CD4-positive, alpha-beta T cell treated with Interleukin-1 beta for 1 hour (primary cell): ENCODE measurements at regions not wholly inside any gene's neighbourhood (a gene's known extent, or its start where the extent isn't known, plus 50 kb on each side); places are given as distances from the start of the nearest gene placed in this dataset.

ENCODE experiments used
- DNase-seq, 2 donors: peaks; one replicate each; pipeline ENCODE4 v3.0.0-alpha.2; 2020 to 2022

GRCh38 chr2:125070726-125071505, 1045.8 kb downstream of the CNTNAP5 start:
- DNase-seq: no peak

GRCh38 chr2:125073440-125073839, 1048.4 kb downstream of the CNTNAP5 start:
- no peak for DNase-seq

- no peak for DNase-seq
Measured at GRCh38 chr2:125085904-125086303, 1060.8 kb downstream of the CNTNAP5 start.

- no peak for DNase-seq
Measured at GRCh38 chr2:125086313-125087184, 1061.5 kb downstream of the CNTNAP5 start.

- no peak for DNase-seq
Measured at GRCh38 chr2:125092276-125093009, 1067.4 kb downstream of the CNTNAP5 start.

GRCh38 chr2:125095826-125096225, 1070.7 kb downstream of the CNTNAP5 start:
- DNase-seq: no peak

GRCh38 chr2:125106710-125107109, 1081.6 kb downstream of the CNTNAP5 start:
- DNase-seq: no peak

- DNase-seq: no peak
Measured at GRCh38 chr2:125107446-125107845, 1082.4 kb downstream of the CNTNAP5 start.

- DNase-seq: no peak
Measured at GRCh38 chr2:125108251-125108650, 1083.2 kb downstream of the CNTNAP5 start.

- DNase-seq: no peak
Measured at GRCh38 chr2:125125902-125126301, 1100.8 kb downstream of the CNTNAP5 start.

GRCh38 chr2:125160947-125161346, 1135.9 kb downstream of the CNTNAP5 start:
- DNase-seq: no peak

GRCh38 chr2:125167152-125167551, 1142.1 kb downstream of the CNTNAP5 start:
- DNase-seq: no peak

- DNase-seq: no peak
Measured at GRCh38 chr2:125167820-125168219, 1142.7 kb downstream of the CNTNAP5 start.

GRCh38 chr2:125168442-125168841, 1143.4 kb downstream of the CNTNAP5 start:
- no peak for DNase-seq

- no peak for DNase-seq
Measured at GRCh38 chr2:125169022-125169763, 1144.1 kb downstream of the CNTNAP5 start.

GRCh38 chr2:125169764-125170146, 1144.7 kb downstream of the CNTNAP5 start:
- DNase-seq: no peak

GRCh38 chr2:125172181-125172580, 1147.1 kb downstream of the CNTNAP5 start:
- no peak for DNase-seq

GRCh38 chr2:125175415-125175814, 1150.3 kb downstream of the CNTNAP5 start:
- DNase-seq: no peak

- DNase-seq: no peak
Measured at GRCh38 chr2:125185691-125186270, 1160.7 kb downstream of the CNTNAP5 start.

GRCh38 chr2:125207431-125207830, 1182.3 kb downstream of the CNTNAP5 start:
- no peak for DNase-seq

GRCh38 chr2:125216321-125216720, 1191.2 kb downstream of the CNTNAP5 start:
- DNase-seq: no peak

- DNase-seq: no peak
Measured at GRCh38 chr2:125224188-125224587, 1199.1 kb downstream of the CNTNAP5 start.
